ENCODE measurements at regions not wholly inside any gene's neighbourhood (a gene's known extent, or its start where the extent isn't known, plus 50 kb on each side); places are given as distances from the start of the nearest gene placed in this dataset.

- ATAC-seq (no peak), DNase-seq (ENCODE audit: low spot score) (no peak)
- no peaks in the 10 kb centered on the region for H3K36me3 Mint-ChIP-seq
- no peak overlapping the region for H3K4me3 Mint-ChIP-seq
- no peak overlapping the region for H3K27ac Mint-ChIP-seq
- H3K27me3 Mint-ChIP-seq, result peaks cover 7 to 29% of the 10 kb centered on the region in 2 donors
- no peaks in the 10 kb centered on the region for H3K4me1 Mint-ChIP-seq (ENCODE audit: low read depth in 2 of 2)
- H3K9me3 Mint-ChIP-seq, result no peaks in the 10 kb centered on the region
Observed at GRCh38 chr7:116425647-116426209, 73.8 kb upstream of the CAV2 start.

GRCh38 chr7:116426428-116427156 lies 72.9 kb upstream of the CAV2 start:
- ATAC-seq, result no peak
- Mint-ChIP-seq H3K4me3 (no peak overlapping the region), H3K4me1 (ENCODE audit: low read depth in 2 of 2) (no peaks in the 10 kb centered on the region)

GRCh38 chr7:116429986-116430619 lies 69.4 kb upstream of the CAV2 start:
- no peak for DNase-seq (ENCODE audit: low spot score)

More at GRCh38 chr7:116426428-116427156, 72.9 kb upstream of the CAV2 start:
- Mint-ChIP-seq H3K9me3 (no peaks in the 10 kb centered on the region), H3K27ac (no peak overlapping the region), H3K27me3 (peaks cover 7 to 25% of the 10 kb centered on the region in 2 donors), H3K36me3 (no peaks in the 10 kb centered on the region)
- no peak for DNase-seq (ENCODE audit: low spot score)

GRCh38 chr7:116431787-116432526 lies 67.6 kb upstream of the CAV2 start:
- H3K27me3 Mint-ChIP-seq, result peaks cover 9 to 50% of the 10 kb centered on the region in 2 donors
- no peak for DNase-seq (ENCODE audit: low spot score)
- no peaks in the 10 kb centered on the region for H3K4me1 Mint-ChIP-seq (ENCODE audit: low read depth in 2 of 2)
- no peaks in the 10 kb centered on the region for H3K36me3 Mint-ChIP-seq
- no peaks in the 10 kb centered on the region for H3K9me3 Mint-ChIP-seq
- H3K27ac Mint-ChIP-seq, result no peak overlapping the region
- no peak overlapping the region for H3K4me3 Mint-ChIP-seq
- no peak for ATAC-seq

More at GRCh38 chr7:116429986-116430619, 69.4 kb upstream of the CAV2 start:
- Mint-ChIP-seq H3K27me3 (peaks cover 11 to 35% of the 10 kb centered on the region in 2 donors), H3K27ac (no peak overlapping the region), H3K4me1 (ENCODE audit: low read depth in 2 of 2) (no peaks in the 10 kb centered on the region), H3K4me3 (no peak overlapping the region), H3K9me3 (no peaks in the 10 kb centered on the region), H3K36me3 (no peaks in the 10 kb centered on the region)
- ATAC-seq, result no peak

GRCh38 chr7:116432527-116432916 lies 67.0 kb upstream of the CAV2 start:
- DNase-seq (ENCODE audit: low spot score) (no peak), ATAC-seq (no peak)
- Mint-ChIP-seq H3K27ac (no peak overlapping the region), H3K4me3 (no peak overlapping the region), H3K36me3 (no peaks in the 10 kb centered on the region), H3K4me1 (ENCODE audit: low read depth in 2 of 2) (no peaks in the 10 kb centered on the region), H3K9me3 (no peaks in the 10 kb centered on the region), H3K27me3 (peaks cover 9 to 53% of the 10 kb centered on the region in 2 donors)

GRCh38 chr7:116433246-116433645 lies 66.3 kb upstream of the CAV2 start:
- Mint-ChIP-seq H3K27me3 (peaks cover 9 to 51% of the 10 kb centered on the region in 2 donors), H3K27ac (no peak overlapping the region), H3K36me3 (no peaks in the 10 kb centered on the region), H3K4me1 (ENCODE audit: low read depth in 2 of 2) (no peaks in the 10 kb centered on the region), H3K9me3 (no peaks in the 10 kb centered on the region), H3K4me3 (no peak overlapping the region)
- ATAC-seq (no peak), DNase-seq (ENCODE audit: low spot score) (no peak)

GRCh38 chr7:116434820-116435341 lies 64.7 kb upstream of the CAV2 start:
- no peak for DNase-seq (ENCODE audit: low spot score)
- H3K27ac Mint-ChIP-seq, result no peak overlapping the region
- H3K27me3 Mint-ChIP-seq, result peaks cover 13 to 51% of the 10 kb centered on the region in 2 donors
- no peak overlapping the region for H3K4me3 Mint-ChIP-seq
- H3K9me3 Mint-ChIP-seq, result no peaks in the 10 kb centered on the region
- H3K4me1 Mint-ChIP-seq (ENCODE audit: low read depth in 2 of 2), result no peaks in the 10 kb centered on the region
- no peak for ATAC-seq
- no peaks in the 10 kb centered on the region for H3K36me3 Mint-ChIP-seq

GRCh38 chr7:116436305-116436826 lies 63.2 kb upstream of the CAV2 start:
- ATAC-seq, result no peak
- H3K4me3 Mint-ChIP-seq, result no peak overlapping the region
- H3K4me1 Mint-ChIP-seq (ENCODE audit: low read depth in 2 of 2), result no peaks in the 10 kb centered on the region
- H3K27me3 Mint-ChIP-seq, result peaks cover 8 to 51% of the 10 kb centered on the region in 2 donors
- no peak overlapping the region for H3K27ac Mint-ChIP-seq
- H3K9me3 Mint-ChIP-seq, result no peaks in the 10 kb centered on the region
- no peak for DNase-seq (ENCODE audit: low spot score)
- H3K36me3 Mint-ChIP-seq, result no peaks in the 10 kb centered on the region

GRCh38 chr7:116438267-116438666 lies 61.3 kb upstream of the CAV2 start:
- no peaks in the 10 kb centered on the region for H3K9me3 Mint-ChIP-seq
- ATAC-seq (no peak), DNase-seq (ENCODE audit: low spot score) (no peak)
- no peaks in the 10 kb centered on the region for H3K36me3 Mint-ChIP-seq
- no peaks in the 10 kb centered on the region for H3K4me1 Mint-ChIP-seq (ENCODE audit: low read depth in 2 of 2)
- no peak overlapping the region for H3K27ac Mint-ChIP-seq
- H3K27me3 Mint-ChIP-seq, result peaks cover 8 to 41% of the 10 kb centered on the region in 2 donors
- H3K4me3 Mint-ChIP-seq, result no peak overlapping the region

GRCh38 chr7:116439005-116439404 lies 60.5 kb upstream of the CAV2 start:
- H3K27me3 Mint-ChIP-seq, result peaks cover 8 to 45% of the 10 kb centered on the region in 2 donors
- no peaks in the 10 kb centered on the region for H3K4me1 Mint-ChIP-seq (ENCODE audit: low read depth in 2 of 2)
- H3K9me3 Mint-ChIP-seq, result no peaks in the 10 kb centered on the region
- ATAC-seq (no peak), DNase-seq (ENCODE audit: low spot score) (no peak)
- H3K27ac Mint-ChIP-seq, result no peak overlapping the region
- no peak overlapping the region for H3K4me3 Mint-ChIP-seq
- H3K36me3 Mint-ChIP-seq, result no peaks in the 10 kb centered on the region

GRCh38 chr7:116439841-116440549 lies 59.5 kb upstream of the CAV2 start:
- ATAC-seq (no peak), DNase-seq (ENCODE audit: low spot score) (no peak)
- no peaks in the 10 kb centered on the region for H3K9me3 Mint-ChIP-seq
- H3K27me3 Mint-ChIP-seq, result peaks cover 8 to 48% of the 10 kb centered on the region in 2 donors
- no peaks in the 10 kb centered on the region for H3K4me1 Mint-ChIP-seq (ENCODE audit: low read depth in 2 of 2)
- no peak overlapping the region for H3K27ac Mint-ChIP-seq
- no peak overlapping the region for H3K4me3 Mint-ChIP-seq
- H3K36me3 Mint-ChIP-seq, result no peaks in the 10 kb centered on the region

- H3K36me3 Mint-ChIP-seq, result no peaks in the 10 kb centered on the region
- H3K27me3 Mint-ChIP-seq, result peaks cover 9 to 45% of the 10 kb centered on the region in 2 donors
- H3K9me3 Mint-ChIP-seq, result no peaks in the 10 kb centered on the region
- no peak for ATAC-seq
- no peak overlapping the region for H3K27ac Mint-ChIP-seq
- no peak overlapping the region for H3K4me3 Mint-ChIP-seq
- H3K4me1 Mint-ChIP-seq (ENCODE audit: low read depth in 2 of 2), result no peaks in the 10 kb centered on the region
- no peak for DNase-seq (ENCODE audit: low spot score)
Observed at GRCh38 chr7:116441534-116441933, 58.0 kb upstream of the CAV2 start.

- DNase-seq (ENCODE audit: low spot score) (no peak), ATAC-seq (no peak)
- H3K4me3 Mint-ChIP-seq, result no peak overlapping the region
- H3K4me1 Mint-ChIP-seq (ENCODE audit: low read depth in 2 of 2), result no peaks in the 10 kb centered on the region
- peaks cover 14 to 44% of the 10 kb centered on the region in 2 donors for H3K27me3 Mint-ChIP-seq
- no peaks in the 10 kb centered on the region for H3K36me3 Mint-ChIP-seq
- no peaks in the 10 kb centered on the region for H3K9me3 Mint-ChIP-seq
- H3K27ac Mint-ChIP-seq, result no peak overlapping the region
Observed at GRCh38 chr7:116443101-116443523, 56.4 kb upstream of the CAV2 start.

Measured in natural killer cell treated with Interleukin-12 subunit alpha and Interleukin-12 subunit beta and Interleukin-15 and Interleukin-18, amount 100 ng/mL, for 72 hours (primary cell).